COR-L47 (cell line): ENCODE measurements at regions not wholly inside any gene's neighbourhood (a gene's known extent, or its start where the extent isn't known, plus 50 kb on each side); places are given as distances from the start of the nearest gene placed in this dataset.
A peak's percentile ranks its signal among the peaks of the same experiment; 100 is the strongest.

ENCODE experiments used
- DNase-seq: peaks from one replicate; lab custom pipeline; 2025; lab: John Stamatoyannopoulos, UW

DNA sequence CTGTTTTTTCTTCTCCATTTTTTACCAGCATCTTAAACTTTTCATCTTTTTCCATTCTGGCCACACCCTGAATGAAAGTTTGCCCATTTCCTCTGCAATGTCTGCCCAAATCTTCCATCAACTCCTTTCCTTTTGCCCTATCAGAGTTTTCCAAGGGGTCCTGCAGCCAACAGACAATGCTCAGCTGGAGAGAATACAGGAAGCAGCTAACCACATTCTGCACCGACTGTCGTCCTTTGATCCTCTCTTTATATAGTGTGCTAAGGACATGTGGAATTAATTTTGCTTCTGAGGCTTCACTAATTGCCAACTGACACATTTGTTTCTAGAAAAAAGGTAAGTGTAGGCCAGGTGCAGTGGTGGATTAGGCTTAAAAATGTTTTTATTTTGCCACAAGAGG lies 50.5 kb upstream of the DLX2 start:
- no peak for DNase-seq

DNA sequence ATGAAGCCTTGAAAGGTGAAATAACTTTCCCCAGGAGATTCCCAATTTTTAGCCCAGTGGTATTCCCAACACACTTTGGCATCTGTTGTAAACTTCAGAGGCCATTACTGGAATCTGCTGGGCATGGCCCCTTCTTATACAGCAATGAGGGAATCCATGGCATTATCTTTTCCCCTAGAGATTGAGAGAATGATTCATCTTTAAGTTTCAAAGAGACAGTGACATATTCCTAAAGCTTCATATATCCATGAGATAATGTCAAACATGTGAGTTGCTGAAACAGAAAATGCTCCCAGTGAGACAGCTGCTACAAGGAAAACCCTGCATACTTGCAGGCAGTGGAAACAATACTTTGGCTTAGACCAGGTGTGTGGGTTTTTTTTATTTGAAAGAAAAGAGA lies 51.1 kb upstream of the DLX2 start:
- no peak for DNase-seq

DNA sequence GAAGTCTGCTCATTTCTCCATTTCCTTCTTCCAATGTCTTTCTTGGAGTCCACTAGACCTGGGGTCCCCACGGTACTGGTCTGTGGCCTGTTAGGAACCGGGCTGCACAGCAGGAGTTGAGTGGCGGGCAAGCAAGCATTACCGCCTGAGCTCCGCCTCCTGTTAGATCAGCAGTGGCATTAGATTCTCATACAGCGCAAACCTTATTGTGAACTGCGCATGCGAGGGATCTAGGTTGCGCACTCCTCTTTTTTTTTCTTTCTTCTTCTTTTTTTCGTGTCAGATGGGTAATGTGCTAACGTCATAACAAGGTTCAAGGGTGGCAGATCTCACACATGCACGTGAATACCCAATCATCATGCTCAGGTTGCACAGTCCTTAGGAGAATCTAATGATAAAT lies 53.1 kb upstream of the DLX2 start:
- no peak for DNase-seq

DNA sequence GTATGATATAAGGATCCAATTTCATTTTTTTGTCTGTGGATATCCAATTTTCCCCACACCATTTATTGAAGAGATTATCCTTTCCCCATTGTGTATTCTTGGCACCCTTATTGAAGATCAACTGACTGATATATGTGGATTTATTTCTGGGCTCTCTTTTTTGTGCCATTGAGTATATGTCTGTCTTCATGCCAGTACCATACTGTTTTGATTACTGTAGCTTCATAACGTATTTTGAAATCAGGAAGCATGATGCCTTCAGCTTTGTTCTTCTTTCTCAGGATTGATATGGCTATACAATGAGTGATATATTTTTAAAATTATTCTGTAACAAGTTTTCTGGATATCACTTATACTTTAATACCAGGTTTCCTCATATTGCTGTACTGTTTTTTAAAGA lies 58.1 kb upstream of the DLX2 start:
- no peak for DNase-seq

DNA sequence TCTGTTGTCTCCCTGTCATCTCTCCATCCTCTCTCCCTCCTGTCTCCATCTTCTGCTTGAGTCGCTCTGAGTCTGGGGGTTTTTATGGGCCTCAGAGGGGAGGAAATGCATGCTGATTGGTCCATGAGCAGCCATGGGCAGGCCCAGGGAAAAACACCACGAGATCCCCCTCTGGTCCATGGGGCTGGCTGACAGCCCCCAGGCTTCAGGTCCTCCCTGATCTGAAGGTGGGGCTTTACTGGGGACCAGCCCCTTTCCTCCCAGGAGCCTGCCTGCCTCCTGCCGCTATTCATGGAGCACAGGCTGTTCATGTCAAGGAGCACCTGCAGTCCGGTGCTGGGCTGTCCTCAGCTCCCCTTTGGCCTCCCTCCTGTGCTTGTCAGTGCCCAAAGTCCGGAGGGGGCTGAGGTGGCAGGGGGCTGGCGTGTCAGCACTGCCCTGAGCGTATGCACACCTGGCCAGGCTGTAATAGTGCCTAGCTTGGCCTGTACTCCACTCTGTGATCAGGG lies 59.6 kb upstream of the DLX2 start:
- no peak for DNase-seq

DNA sequence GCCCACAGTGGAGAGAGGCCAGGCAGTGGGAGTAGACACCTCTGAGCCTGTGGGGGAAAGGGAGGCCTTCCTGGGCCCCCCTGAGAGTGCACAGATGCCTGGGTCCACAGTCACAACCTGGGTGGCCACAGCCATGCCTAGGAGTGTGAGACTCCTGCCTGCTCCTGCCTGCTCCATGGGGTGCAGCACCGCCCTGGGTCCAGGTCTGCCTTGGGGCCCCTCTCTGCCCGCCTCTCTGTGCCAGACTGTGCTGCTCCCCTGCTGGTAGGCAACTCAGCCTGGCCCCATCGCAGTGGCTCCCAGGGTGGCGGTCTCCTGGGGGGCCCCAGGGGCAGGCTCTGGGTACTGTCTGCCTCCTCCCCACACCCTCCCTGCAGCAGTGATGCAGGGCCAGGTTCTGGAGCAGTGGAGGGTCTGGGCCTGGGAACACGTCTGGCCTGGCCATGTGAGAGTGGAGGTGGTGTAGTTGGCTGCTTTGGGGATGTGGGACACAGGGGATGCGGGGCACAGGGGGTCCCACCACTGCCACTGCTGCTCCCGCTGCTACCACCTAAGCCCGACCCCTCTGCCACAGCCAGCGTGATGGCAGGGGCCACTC lies 60.1 kb upstream of the DLX2 start:
- no peak for DNase-seq

DNA sequence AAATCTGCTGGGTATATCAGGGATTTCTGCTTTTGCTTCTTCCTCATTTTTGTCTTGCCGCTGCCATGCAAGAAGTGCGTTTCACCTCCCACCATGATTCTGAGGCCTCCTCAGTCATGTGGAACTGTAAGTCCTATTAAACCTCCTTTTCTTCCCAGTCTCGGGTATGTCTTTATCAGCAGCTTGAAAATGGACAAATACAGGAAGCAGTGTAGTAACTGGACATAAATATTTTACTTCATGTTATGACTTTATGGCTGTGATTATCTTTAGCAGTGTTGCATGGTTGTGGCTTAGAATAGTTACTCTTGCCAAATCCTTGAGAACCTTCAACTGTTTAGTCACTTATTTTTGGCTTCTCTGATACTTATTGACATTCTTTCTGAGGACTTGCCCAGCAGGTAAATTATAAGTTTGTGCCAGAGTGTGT lies 66.2 kb upstream of the DLX2 start:
- no peak for DNase-seq

DNA sequence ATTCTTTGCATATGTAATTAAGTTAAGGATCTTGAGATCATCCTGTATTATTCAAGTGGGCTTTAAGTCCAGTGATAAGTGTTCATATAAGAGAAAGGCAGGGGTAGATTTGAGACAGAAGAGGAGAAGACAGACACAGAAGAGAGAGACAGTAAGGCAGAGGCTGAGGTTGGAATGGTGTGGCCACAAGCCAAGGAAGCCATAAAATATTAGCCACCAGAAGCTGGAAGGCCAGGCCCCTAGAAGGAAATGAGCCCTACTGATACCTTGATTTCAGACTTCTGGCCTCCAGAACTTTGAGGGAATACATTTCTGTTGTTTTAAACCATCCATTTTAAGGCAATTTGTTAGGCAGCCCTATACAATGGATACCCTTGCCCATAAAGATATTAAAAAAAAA lies 66.9 kb upstream of the DLX2 start:
- DNase-seq, result no peak

DNA sequence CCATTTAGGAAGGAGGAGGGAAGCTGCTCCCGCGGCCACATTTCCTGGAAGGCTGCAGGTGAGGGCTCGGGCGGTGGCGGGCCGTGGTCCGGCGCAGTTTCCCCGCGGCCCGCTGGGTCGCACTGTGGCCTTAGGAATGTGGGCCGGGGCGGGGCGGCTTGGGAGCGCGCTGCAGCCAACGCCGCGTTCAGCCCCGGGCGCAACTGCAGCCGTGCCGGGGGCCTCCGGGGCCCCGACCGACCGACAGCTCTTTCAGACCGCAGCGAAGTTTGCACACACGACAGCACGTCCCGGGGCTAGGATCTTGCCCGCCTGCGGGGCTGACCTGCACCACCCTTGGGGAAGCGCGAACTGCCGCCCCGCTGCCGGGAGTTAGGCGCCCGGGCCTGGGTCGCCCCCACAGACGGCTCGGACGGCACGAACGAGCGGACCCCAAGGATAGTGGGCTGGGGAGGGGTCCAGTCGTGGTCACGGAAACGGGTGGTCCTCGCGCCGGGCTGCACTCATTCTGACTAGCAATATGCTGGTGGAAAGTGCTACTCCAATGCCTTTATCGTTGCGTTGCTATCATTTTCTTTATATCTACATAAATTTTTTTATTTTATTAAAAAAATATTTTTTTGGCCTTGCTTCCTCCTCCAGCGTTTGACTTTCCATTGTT lies 69.9 kb upstream of the DLX2 start:
- DNase-seq, result peak; percentile 73

DNA sequence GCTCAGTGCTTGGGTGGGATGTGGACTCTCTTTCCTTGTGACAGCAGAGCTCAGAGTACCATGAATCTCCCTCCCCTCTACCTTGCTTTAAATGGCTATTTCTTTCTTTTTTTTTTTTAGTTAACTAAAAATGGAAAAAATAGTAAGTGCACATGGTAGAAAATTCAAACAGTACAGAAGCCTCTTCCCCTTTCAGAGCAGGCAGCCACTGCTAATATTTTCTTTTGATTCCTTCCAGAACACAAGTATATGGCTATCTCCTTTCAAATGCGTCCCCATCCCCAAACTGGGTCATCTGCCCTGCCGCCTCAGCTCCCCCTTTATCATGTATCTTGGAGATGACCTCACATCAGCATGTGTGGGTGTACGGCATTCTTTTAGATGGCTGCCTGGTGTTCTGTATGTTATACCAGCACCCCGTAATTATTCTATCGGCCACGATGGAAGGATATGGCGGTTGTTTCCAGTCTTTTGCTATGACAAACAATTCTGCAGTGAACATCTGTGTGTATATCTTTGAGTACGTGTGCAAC lies 70.5 kb upstream of the DLX2 start:
- no peak for DNase-seq

DNA sequence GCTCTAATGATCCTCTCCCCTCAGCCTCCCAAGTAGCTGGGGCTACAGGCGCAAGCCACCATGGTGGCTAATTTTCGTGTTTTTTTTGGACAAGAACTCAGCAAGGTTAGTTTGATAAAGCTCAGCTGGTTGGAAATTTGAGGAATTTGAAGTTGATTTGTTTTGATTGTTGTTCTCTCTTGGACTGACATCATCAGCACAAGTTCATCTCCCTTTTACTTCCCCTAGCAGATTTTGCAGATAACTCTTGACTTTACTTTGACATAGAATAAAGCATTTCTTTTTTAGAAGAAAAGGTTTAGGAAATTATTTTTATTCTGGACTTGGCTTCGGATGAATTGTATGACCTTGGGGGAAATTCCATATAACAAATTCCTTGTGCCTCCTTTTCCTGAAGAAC lies 74.9 kb upstream of the DLX2 start:
- DNase-seq, result no peak

DNA sequence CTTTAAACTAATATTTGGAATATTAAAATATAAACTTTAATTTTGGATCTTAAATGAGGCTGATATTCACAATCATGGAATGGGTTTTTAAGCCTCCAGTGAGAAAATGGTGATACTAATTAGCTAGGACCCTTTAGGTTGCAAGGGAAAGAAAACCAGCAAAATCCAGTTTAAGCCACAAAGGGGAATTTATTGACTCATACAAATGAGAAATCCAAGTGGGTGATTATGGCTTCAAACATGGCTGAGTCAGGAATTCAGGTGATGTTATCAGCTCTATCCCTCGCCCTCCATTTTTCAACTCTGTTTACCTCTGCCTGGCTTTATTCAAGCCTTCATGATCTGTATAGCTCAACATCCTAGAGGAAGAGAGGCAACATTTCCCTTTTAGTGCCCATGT lies 75.3 kb upstream of the DLX2 start:
- no peak for DNase-seq

DNA sequence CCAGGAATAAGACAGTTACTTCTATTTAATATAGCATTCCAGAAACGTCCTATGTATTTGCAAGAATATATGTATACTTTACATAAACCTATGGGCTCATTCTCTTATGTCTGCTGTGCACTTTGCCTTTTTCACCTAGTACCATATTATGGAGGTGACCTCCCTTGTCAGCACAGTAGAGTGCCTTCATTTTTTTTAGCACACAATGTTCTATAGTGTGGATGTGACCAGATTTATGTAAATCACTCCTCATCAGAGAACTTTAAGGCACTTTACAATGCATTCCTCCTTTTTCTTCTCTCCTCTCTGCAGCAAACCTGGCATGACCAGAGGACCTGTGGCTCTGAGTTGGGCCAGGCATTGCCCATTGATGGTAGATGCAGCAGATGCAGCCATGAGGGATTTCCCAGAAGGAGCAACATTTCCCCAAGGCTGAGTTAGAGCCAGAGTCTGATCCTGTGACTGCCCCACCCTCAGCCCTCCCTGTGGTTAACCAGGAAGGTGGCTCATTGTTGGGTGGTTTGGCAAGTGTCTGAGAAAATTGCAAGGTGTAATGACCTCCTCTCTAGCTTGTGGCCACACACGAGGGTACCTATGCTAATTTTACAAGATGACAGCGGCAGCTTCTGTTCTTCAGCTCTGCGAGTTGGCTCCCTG lies 76.5 kb upstream of the DLX2 start:
- DNase-seq, result peak; percentile 21

DNA sequence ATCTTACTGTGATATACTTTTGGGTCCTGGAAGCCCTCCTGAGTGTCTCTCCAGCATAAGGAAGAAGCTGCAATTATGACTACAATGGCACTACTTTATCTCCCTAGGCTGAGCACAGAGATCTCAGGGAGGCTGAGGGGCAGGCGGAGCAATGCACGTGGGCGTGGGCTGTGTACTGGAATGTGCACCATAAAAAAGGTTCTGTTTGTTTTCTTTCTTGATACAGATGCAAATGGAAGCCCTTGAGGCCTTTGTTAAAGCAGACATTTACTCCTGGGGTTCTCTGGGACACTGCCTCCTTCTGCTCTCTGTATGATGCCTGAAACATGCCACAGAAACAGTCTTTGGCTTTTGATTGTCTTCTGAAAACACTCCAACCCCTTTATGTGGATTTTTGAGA lies 79.1 kb upstream of the DLX2 start:
- no peak for DNase-seq

DNA sequence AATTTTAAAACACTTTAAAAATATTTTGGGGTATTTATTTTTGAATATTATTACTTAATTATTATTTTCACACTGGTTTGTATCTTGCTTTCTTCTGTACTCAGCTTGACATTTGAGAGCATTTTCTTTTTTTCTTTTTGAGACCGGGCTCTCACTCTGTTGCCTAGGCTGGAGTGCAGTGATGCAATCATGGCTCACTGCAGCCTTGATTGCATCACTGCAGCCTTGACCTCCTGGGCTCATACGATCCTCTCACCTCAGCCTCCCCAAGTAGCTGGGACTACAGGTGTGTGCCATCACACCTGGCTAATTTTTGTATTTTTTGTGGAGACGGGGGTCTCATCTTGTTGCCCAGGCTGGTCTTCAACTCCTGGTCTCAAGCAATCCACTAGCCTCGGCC lies 79.9 kb upstream of the DLX2 start:
- DNase-seq, result no peak

DNA sequence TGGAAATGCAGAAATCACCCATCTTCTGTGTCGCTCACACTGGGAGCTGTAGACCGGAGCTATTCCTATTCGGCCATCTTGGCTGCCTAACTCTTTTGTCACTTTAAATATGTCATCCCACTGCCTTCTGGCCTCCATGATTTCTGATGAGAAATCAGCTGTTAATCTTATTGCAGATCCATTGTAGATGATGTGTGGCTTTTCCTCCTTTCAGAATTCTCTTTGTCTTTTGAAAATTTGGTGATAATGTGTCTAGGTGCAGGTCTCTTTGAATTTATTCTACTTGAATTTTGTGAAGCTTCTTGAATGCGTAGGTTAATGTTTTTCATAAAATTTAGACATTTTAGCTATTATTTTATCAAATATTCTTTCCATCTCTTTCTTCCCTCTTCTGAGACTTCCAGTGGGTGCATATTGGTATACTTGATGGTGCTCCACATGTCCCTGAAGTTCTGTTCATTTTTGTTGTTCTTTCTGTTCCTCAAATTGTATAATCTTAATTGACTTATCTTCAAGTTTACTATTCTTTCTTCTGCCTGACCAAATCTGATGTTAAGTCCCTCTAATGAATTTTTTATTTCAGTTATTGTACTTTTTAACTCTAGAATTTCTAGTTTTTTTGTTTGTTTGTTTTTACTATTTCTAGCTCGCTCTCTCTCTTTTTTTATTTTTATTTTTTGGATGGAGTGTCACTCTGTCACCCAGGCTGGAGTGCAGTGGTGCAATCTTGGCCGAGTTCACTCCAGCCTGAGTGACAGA lies 90.8 kb upstream of the DLX2 start:
- no peak for DNase-seq

DNA sequence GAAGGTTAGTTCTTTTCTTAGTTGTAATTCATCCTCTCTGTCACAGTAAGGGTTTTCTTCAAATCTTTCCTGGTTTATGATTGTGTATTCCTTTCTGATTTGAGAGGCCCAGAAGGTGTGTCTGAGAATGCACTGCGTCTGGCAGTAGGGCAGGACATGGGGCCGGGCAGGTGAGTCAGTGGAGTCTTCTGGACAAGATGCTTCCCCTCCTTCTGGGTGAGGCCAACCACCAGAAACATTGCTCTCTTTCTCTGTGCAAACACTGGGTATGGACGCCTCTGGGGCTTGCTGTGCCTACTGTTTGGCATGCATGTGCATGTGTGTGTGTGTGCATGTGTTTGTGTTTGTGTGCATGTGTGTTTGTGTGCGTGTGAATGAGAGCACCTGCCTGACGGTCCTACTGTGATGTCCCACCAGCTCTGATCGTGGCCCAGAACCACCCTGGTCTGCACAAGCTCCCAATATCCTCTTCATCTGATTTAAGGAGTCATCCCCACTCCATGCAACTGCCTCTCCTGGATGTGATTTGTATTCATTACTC lies 93.2 kb upstream of the DLX2 start:
- DNase-seq, result no peak

DNA sequence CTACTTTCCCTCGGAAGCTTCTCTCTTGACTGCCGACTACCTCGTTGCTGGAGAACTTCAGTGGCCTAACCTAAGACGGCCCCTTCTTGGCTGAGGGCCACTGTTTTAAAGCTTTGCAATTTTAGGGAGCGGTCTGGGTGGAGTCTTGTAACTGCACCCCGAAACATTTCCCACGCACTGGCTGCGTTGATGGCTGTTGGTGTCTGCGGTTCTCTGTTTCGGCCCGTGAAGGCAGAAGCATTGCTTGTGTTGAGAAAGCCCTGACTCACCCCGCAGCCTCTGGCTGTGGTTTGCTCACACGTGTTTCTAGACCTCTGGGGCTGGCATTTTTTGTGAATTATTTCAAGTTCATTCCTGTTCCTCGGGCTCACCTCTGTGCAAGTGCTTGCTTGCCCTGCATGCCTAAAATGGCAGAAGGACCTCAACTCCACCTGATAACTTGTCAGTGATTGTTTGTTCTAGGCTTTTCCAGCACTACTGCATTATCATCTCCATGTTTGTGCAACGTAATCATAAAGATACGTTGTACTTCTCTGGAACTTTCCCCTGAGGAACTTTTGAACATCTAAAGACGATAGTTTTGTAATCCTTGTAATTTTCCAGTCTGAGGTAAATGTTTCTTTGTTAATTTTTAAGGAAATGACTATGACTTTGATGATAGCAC lies 94.2 kb upstream of the DLX2 start:
- DNase-seq, result no peak

DNA sequence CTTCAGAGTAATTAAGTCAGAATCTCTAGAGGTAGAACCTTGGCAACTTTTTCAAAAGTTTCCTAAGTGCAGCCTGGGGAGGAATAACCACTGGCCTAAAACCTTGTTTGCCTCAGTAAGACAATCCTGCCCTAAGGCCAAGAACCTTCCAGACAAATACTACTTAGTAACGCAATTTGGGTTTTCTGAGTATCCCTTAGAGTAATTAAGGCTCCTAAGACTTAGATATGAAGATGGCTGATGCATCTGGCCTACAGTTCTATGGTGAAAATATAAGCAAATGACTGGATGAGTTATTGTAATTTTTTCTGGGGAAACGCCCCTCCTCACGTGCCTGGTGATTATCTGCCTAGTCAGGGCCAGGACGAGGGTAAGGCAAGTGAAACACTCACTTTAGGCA lies 95.7 kb upstream of the DLX2 start:
- DNase-seq, result no peak

DNA sequence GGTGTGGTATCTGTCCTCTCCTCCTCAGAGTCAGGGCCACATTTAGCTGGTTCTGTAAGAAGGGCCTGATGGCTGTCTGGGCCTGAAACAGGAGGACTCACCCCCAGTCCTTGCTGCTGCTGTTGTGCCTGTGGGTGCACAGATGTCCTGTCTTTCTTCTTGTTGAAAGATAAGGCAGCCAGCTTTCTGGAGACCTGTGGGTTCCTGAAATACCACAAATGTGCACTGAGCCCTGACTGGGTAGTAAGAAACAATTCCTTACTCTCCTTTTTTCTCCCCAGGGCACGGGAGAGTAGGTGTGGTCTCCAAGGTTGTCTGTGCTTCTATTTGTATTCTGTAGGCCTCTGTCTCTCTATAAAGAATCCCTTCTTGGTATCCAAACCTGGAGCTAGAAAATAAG lies 96.2 kb upstream of the DLX2 start:
- no peak for DNase-seq

DNA sequence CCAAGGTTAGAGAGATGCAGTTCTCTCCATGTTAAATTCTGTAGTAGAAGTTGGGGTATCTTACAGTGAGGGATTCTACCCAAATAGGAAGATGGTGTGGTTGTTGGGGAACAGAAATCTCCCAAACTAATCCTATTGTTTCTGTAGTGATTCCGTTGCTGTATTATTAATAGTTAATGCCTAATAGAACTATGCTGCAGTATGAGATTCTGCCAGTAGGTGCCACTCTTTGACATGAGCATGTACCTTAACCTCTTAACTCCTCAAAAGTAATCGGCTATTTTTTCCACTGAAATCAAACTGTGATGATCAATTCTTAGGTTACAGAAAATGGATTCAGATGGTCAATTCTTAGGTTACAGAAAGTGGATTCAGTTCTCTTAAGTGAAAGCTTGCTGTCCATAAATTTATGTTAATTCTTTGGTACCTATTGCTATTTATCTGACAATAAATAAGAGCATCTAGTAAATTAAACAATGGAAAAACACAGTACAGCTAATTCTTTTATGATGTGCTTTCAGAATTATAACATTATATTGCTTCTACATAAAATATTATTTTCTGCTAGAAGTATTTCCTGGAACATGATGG lies 97.9 kb upstream of the DLX2 start:
- DNase-seq, result no peak
